Liver (tissue), 8 donors: ENCODE measurements at regions not wholly inside any gene's neighbourhood (a gene's known extent, or its start where the extent isn't known, plus 50 kb on each side); places are given as distances from the start of the nearest gene placed in this dataset.

ENCODE experiments used
- DNase-seq: peaks from one replicate; pipeline ENCODE4 v3.0.0-alpha.2; 2017; ENCODE audit warnings: low spot score
- H3K27ac ChIP-seq, 2 donors: one replicate each; pipeline ENCODE4 v1.7.0; 2013; ENCODE audit warnings: inconsistent platforms in 2 of 2, low read length in 2 of 2, control low read depth in 1 of 2, low read depth in 1 of 2, mild to moderate bottlenecking in 1 of 2
- H3K27me3 ChIP-seq, 4 donors: one replicate each; pipeline versions ENCODE4 v1.6.1 to v1.7.0; 2013; ENCODE audit warnings: low read length in 3 of 4, inconsistent platforms in 1 of 4, mild to moderate bottlenecking in 1 of 4, moderate library complexity in 1 of 4; ENCODE audit not compliant: control insufficient read depth in 4 of 4, insufficient read depth in 4 of 4
- H3K36me3 ChIP-seq, 4 donors: one replicate each; pipeline versions ENCODE4 v1.6.1 to v1.7.0; 2013; ENCODE audit warnings: low read length in 3 of 4, mild to moderate bottlenecking in 3 of 4, low read depth in 1 of 4, moderate library complexity in 1 of 4; ENCODE audit not compliant: control insufficient read depth in 4 of 4, insufficient read depth in 3 of 4
- H3K4me1 ChIP-seq, 4 donors: one replicate each; pipeline versions ENCODE4 v1.6.1 to v1.7.0; 2013; ENCODE audit warnings: low read length in 3 of 4, mild to moderate bottlenecking in 3 of 4, moderate library complexity in 1 of 4; ENCODE audit not compliant: control insufficient read depth in 4 of 4, insufficient read depth in 4 of 4
- H3K4me3 ChIP-seq, 3 donors: one replicate each; pipeline versions ENCODE4 v1.6.1 to v1.7.0; 2013; ENCODE audit warnings: low read length in 3 of 3, control low read depth in 1 of 3, low read depth in 1 of 3, mild to moderate bottlenecking in 1 of 3
- H3K9ac ChIP-seq, 2 donors: one replicate each; pipeline ENCODE4 v1.7.0; 2013; ENCODE audit warnings: low read length in 2 of 2, mild to moderate bottlenecking in 2 of 2, moderate library complexity in 2 of 2, control low read depth in 1 of 2, low read depth in 1 of 2
- H3K9me3 ChIP-seq, 4 donors: one replicate each; pipeline versions ENCODE4 v1.6.1 to v1.7.0; 2013; ENCODE audit warnings: low read length in 3 of 4; ENCODE audit not compliant: control insufficient read depth in 4 of 4
- EGR1 ChIP-seq, 2 donors: IDR thresholded peaks; 2 replicates each; pipeline ENCODE4 v1.6.1; 2016 to 2018; ENCODE audit warnings: antibody characterized with exemption in 2 of 2, low read depth in 2 of 2
- FOXA1 ChIP-seq: IDR thresholded peaks from 2 replicates; pipeline ENCODE4 v1.6.1; 2016; ENCODE audit warnings: antibody characterized with exemption
- FOXA2 ChIP-seq: IDR thresholded peaks from 2 replicates; pipeline ENCODE4 v1.6.1; 2016; ENCODE audit warnings: antibody characterized with exemption
- GABPA ChIP-seq, 2 donors: IDR thresholded peaks in 1 of 2; conservative IDR thresholded peaks in 1 of 2; 2 replicates each; pipeline ENCODE4 v1.6.1; 2016; ENCODE audit warnings: antibody characterized with exemption in 2 of 2, mild to moderate bottlenecking in 1 of 2, moderate library complexity in 1 of 2
- HNF4A ChIP-seq, 2 donors: conservative IDR thresholded peaks; 2 replicates each; pipeline ENCODE4 v1.6.1; 2016; ENCODE audit warnings: antibody characterized with exemption in 2 of 2, mild to moderate bottlenecking in 2 of 2
- HNF4G ChIP-seq: IDR thresholded peaks from 2 replicates; pipeline ENCODE4 v1.6.1; 2016; ENCODE audit warnings: antibody characterized with exemption
- JUND ChIP-seq, 2 donors: IDR thresholded peaks; 2 replicates each; pipeline ENCODE4 v1.6.1; 2016; ENCODE audit warnings: antibody characterized with exemption in 2 of 2
- NR2F2 ChIP-seq: IDR thresholded peaks from 2 replicates; pipeline ENCODE4 v1.6.1; 2016; ENCODE audit warnings: antibody characterized with exemption
- RAD21 ChIP-seq, 2 donors: IDR thresholded peaks; 2 replicates each; pipeline ENCODE4 v1.6.1; 2016; ENCODE audit warnings: antibody characterized with exemption in 2 of 2, mild to moderate bottlenecking in 2 of 2
- RXRA ChIP-seq, 2 donors: IDR thresholded peaks; 2 replicates each; pipeline ENCODE4 v1.6.1; 2017 to 2018; ENCODE audit warnings: antibody characterized with exemption in 2 of 2, mild to moderate bottlenecking in 1 of 2
- SP1 ChIP-seq: IDR thresholded peaks from 2 replicates; pipeline ENCODE4 v1.6.1; 2018; ENCODE audit warnings: antibody characterized with exemption, mild to moderate bottlenecking
- TAF1 ChIP-seq: conservative IDR thresholded peaks from 2 replicates; pipeline ENCODE4 v1.6.1; 2016; ENCODE audit warnings: antibody characterized with exemption, mild to moderate bottlenecking
- YY1 ChIP-seq: IDR thresholded peaks from 2 replicates; pipeline ENCODE4 v1.6.1; 2016; ENCODE audit warnings: antibody characterized with exemption, mild to moderate bottlenecking
- WGBS: extraction: QIAGEN DNeasy Blood & Tissue Kit; methylation state at CpG from one replicate; pipeline ENCODE4 v1.1.7; 2013; 5-methylcytosine and 5-hydroxymethylcytosine counted together
- TF ChIP-seq, protein P1 (sequence below): IDR thresholded peaks from 2 replicates; pipeline ENCODE4 v1.6.1; 2016; ENCODE audit warnings: antibody characterized with exemption
- TF ChIP-seq, protein P2 (sequence below): IDR thresholded peaks from 2 replicates; pipeline ENCODE4 v1.6.1; 2016; ENCODE audit warnings: antibody characterized with exemption
- TF ChIP-seq, protein P3 (sequence below): IDR thresholded peaks from 2 replicates; pipeline ENCODE4 v1.6.1; 2016; ENCODE audit warnings: antibody characterized with exemption, mild to moderate bottlenecking
- TF ChIP-seq, protein P4 (sequence below): IDR thresholded peaks from 2 replicates; pipeline ENCODE4 v1.6.1; 2016; ENCODE audit warnings: antibody characterized with exemption
- TF ChIP-seq, protein P5 (sequence below): fragments of 150-350 bp; IDR thresholded peaks from 2 replicates; pipeline ENCODE4 v1.5.1; 2017; ENCODE audit warnings: improper control_type of control experiment, low read depth, low read length; ENCODE audit not compliant: missing input control
- donor health status: healthy.
- donor health status: healthy.
- donor health status: healthy.
- donor health status: healthy.
- donor health status: healthy.

DNA sequence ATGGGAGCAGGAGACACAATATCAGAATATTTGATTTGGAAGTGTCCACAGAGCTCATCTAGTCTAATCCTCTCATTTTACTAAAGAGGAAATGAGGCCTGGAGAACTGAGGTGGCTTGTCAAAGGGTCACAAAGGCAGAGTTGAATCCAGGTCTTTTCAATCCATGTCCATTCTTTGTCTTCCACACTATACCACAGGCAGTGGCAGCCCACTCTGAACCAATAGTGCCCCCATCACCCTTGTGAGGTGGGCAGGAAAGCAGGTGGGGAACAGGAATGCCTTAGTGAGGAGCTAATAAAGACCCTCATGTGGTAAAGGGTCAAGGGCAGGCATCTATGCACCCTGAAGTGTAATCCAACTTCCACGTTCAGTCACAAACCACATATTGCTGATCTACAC lies 134.8 kb upstream of the EGLN3 start:
- no peaks in the 10 kb centered on the region for H3K9me3 ChIP-seq
- H3K27me3 ChIP-seq, result no peaks in the 10 kb centered on the region
- 69% methylated on average over 1 of the region's 1 CpG for WGBS
- no peaks in the 10 kb centered on the region for H3K4me1 ChIP-seq
- TF ChIP-seq SP1, result no peak
- TF ChIP-seq, protein P1, sequence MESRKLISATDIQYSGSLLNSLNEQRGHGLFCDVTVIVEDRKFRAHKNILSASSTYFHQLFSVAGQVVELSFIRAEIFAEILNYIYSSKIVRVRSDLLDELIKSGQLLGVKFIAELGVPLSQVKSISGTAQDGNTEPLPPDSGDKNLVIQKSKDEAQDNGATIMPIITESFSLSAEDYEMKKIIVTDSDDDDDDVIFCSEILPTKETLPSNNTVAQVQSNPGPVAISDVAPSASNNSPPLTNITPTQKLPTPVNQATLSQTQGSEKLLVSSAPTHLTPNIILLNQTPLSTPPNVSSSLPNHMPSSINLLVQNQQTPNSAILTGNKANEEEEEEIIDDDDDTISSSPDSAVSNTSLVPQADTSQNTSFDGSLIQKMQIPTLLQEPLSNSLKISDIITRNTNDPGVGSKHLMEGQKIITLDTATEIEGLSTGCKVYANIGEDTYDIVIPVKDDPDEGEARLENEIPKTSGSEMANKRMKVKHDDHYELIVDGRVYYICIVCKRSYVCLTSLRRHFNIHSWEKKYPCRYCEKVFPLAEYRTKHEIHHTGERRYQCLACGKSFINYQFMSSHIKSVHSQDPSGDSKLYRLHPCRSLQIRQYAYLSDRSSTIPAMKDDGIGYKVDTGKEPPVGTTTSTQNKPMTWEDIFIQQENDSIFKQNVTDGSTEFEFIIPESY, result no peak
- TF ChIP-seq RXRA (IDR thresholded peaks at IDR 0.05), result no peak
- TF ChIP-seq, protein P2, sequence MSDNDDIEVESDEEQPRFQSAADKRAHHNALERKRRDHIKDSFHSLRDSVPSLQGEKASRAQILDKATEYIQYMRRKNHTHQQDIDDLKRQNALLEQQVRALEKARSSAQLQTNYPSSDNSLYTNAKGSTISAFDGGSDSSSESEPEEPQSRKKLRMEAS, result no peak
- no peak for TF ChIP-seq FOXA1
- TF ChIP-seq, protein P3, sequence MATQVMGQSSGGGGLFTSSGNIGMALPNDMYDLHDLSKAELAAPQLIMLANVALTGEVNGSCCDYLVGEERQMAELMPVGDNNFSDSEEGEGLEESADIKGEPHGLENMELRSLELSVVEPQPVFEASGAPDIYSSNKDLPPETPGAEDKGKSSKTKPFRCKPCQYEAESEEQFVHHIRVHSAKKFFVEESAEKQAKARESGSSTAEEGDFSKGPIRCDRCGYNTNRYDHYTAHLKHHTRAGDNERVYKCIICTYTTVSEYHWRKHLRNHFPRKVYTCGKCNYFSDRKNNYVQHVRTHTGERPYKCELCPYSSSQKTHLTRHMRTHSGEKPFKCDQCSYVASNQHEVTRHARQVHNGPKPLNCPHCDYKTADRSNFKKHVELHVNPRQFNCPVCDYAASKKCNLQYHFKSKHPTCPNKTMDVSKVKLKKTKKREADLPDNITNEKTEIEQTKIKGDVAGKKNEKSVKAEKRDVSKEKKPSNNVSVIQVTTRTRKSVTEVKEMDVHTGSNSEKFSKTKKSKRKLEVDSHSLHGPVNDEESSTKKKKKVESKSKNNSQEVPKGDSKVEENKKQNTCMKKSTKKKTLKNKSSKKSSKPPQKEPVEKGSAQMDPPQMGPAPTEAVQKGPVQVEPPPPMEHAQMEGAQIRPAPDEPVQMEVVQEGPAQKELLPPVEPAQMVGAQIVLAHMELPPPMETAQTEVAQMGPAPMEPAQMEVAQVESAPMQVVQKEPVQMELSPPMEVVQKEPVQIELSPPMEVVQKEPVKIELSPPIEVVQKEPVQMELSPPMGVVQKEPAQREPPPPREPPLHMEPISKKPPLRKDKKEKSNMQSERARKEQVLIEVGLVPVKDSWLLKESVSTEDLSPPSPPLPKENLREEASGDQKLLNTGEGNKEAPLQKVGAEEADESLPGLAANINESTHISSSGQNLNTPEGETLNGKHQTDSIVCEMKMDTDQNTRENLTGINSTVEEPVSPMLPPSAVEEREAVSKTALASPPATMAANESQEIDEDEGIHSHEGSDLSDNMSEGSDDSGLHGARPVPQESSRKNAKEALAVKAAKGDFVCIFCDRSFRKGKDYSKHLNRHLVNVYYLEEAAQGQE, result no peak
- no peak for TF ChIP-seq JUND (IDR thresholded peaks at IDR 0.05)
- TF ChIP-seq FOXA2, result no peak
- no peak for TF ChIP-seq GABPA (IDR thresholded peaks at IDR 0.05 in 1 of 2, conservative IDR thresholded peaks at IDR 0.05 in 1 of 2)
- no peak for TF ChIP-seq YY1
- TF ChIP-seq NR2F2, result no peak
- TF ChIP-seq RAD21 (IDR thresholded peaks at IDR 0.05), result no peak
- TF ChIP-seq EGR1 (IDR thresholded peaks at IDR 0.05; ENCODE audit: low read depth in 2 of 2), result no peak
- TF ChIP-seq HNF4A (conservative IDR thresholded peaks at IDR 0.05), result no peak
- TF ChIP-seq, protein P4, sequence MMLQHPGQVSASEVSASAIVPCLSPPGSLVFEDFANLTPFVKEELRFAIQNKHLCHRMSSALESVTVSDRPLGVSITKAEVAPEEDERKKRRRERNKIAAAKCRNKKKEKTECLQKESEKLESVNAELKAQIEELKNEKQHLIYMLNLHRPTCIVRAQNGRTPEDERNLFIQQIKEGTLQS, result no peak
- TF ChIP-seq, protein P5, sequence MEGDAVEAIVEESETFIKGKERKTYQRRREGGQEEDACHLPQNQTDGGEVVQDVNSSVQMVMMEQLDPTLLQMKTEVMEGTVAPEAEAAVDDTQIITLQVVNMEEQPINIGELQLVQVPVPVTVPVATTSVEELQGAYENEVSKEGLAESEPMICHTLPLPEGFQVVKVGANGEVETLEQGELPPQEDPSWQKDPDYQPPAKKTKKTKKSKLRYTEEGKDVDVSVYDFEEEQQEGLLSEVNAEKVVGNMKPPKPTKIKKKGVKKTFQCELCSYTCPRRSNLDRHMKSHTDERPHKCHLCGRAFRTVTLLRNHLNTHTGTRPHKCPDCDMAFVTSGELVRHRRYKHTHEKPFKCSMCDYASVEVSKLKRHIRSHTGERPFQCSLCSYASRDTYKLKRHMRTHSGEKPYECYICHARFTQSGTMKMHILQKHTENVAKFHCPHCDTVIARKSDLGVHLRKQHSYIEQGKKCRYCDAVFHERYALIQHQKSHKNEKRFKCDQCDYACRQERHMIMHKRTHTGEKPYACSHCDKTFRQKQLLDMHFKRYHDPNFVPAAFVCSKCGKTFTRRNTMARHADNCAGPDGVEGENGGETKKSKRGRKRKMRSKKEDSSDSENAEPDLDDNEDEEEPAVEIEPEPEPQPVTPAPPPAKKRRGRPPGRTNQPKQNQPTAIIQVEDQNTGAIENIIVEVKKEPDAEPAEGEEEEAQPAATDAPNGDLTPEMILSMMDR, result no peak
- TF ChIP-seq HNF4G, result no peak
- no peak for TF ChIP-seq TAF1
- no peak for DNase-seq
- H3K4me3 ChIP-seq, result no peak overlapping the region
- no peak overlapping the region for H3K9ac ChIP-seq
- H3K36me3 ChIP-seq, result no peaks in the 10 kb centered on the region
- no peak overlapping the region for H3K27ac ChIP-seq
